Right atrium auricular region (tissue), 2 donors: ENCODE measurements at regions not wholly inside any gene's neighbourhood (a gene's known extent, or its start where the extent isn't known, plus 50 kb on each side); places are given as distances from the start of the nearest gene placed in this dataset.

Source experiments
- DNase-seq: peaks from one replicate; pipeline ENCODE4 v3.0.0-alpha.2; 2019; ENCODE audit warnings: low spot score
- H3K27ac ChIP-seq, 2 donors: fragments of 200-600 bp; sonication (generic); 1 replicate in 1 of 2; 2 replicates in 1 of 2; pipeline ENCODE4 v1.5.1; 2016 to 2019
- H3K27me3 ChIP-seq, 2 donors: fragments of 200-600 bp; sonication (generic); one replicate each; pipeline versions ENCODE4 v1.5.1 to v1.6.0; 2017 to 2019
- H3K36me3 ChIP-seq: fragments of 200-600 bp; sonication (generic); one replicate; pipeline ENCODE4 v1.5.1; 2016
- H3K4me1 ChIP-seq, 2 donors: fragments of 200-600 bp; sonication (generic); one replicate each; pipeline versions ENCODE4 v1.5.1 to v1.6.0; 2017 to 2019
- H3K4me3 ChIP-seq, 2 donors: fragments of 200-600 bp; sonication (generic); 1 replicate in 1 of 2; 2 replicates in 1 of 2; pipeline ENCODE4 v1.5.1; 2017 to 2019; ENCODE audit warnings: mild to moderate bottlenecking in 1 of 2, moderate library complexity in 1 of 2
- H3K9me3 ChIP-seq, 2 donors: fragments of 200-600 bp; sonication (generic); one replicate each; pipeline ENCODE4 v1.5.1; 2019
- CTCF ChIP-seq, 2 donors: fragments of 200-600 bp; sonication (generic); IDR thresholded peaks; one replicate each; pipeline ENCODE4 v1.5.1; 2019; ENCODE audit warnings: antibody characterized with exemption in 2 of 2

- H3K27me3 ChIP-seq = no peaks in the 10 kb centered on the region
- no peak for DNase-seq
- H3K9me3 ChIP-seq = no peaks in the 10 kb centered on the region
- no peak for TF ChIP-seq CTCF (IDR thresholded peaks at IDR 0.05)
- H3K36me3 ChIP-seq = no peaks in the 10 kb centered on the region
- no peak overlapping the region for H3K4me3 ChIP-seq
- no peak overlapping the region for H3K27ac ChIP-seq
- H3K4me1 ChIP-seq = no peaks in the 10 kb centered on the region
Observed at GRCh38 chr4:101421386-101421785, 74.1 kb upstream of the PPP3CA start.

GRCh38 chr4:101420661-101421060 lies 73.3 kb upstream of the PPP3CA start:
- H3K27ac ChIP-seq = no peak overlapping the region

GRCh38 chr4:101419336-101420135 lies 72.2 kb upstream of the PPP3CA start:
- Histone ChIP-seq H3K4me3 (no peak overlapping the region), H3K27ac (no peak overlapping the region), H3K4me1 (no peaks in the 10 kb centered on the region), H3K27me3 (no peaks in the 10 kb centered on the region), H3K36me3 (no peaks in the 10 kb centered on the region), H3K9me3 (no peaks in the 10 kb centered on the region)
- no peak for DNase-seq
- TF ChIP-seq CTCF (IDR thresholded peaks at IDR 0.05) = no peak

More at GRCh38 chr4:101420661-101421060, 73.3 kb upstream of the PPP3CA start:
- Histone ChIP-seq H3K4me3 (no peak overlapping the region), H3K4me1 (no peaks in the 10 kb centered on the region), H3K9me3 (no peaks in the 10 kb centered on the region), H3K36me3 (no peaks in the 10 kb centered on the region), H3K27me3 (no peaks in the 10 kb centered on the region)
- no peak for DNase-seq
- TF ChIP-seq CTCF (IDR thresholded peaks at IDR 0.05) = no peak

GRCh38 chr4:101418466-101418865 lies 71.1 kb upstream of the PPP3CA start:
- H3K27me3 ChIP-seq = no peaks in the 10 kb centered on the region
- TF ChIP-seq CTCF (IDR thresholded peaks at IDR 0.05) = no peak

GRCh38 chr4:101418055-101418454 lies 70.7 kb upstream of the PPP3CA start:
- H3K4me3 ChIP-seq = no peak overlapping the region
- no peaks in the 10 kb centered on the region for H3K4me1 ChIP-seq
- H3K27ac ChIP-seq = no peak overlapping the region
- no peak for DNase-seq
- no peaks in the 10 kb centered on the region for H3K36me3 ChIP-seq
- no peaks in the 10 kb centered on the region for H3K9me3 ChIP-seq
- no peak for TF ChIP-seq CTCF (IDR thresholded peaks at IDR 0.05)
- no peaks in the 10 kb centered on the region for H3K27me3 ChIP-seq

More at GRCh38 chr4:101418466-101418865, 71.1 kb upstream of the PPP3CA start:
- H3K4me1 ChIP-seq = no peaks in the 10 kb centered on the region
- H3K36me3 ChIP-seq = no peaks in the 10 kb centered on the region
- no peaks in the 10 kb centered on the region for H3K9me3 ChIP-seq
- H3K27ac ChIP-seq = no peak overlapping the region
- no peak for DNase-seq
- H3K4me3 ChIP-seq = no peak overlapping the region

- Histone ChIP-seq H3K9me3 (no peaks in the 10 kb centered on the region), H3K27me3 (no peaks in the 10 kb centered on the region), H3K27ac (no peak overlapping the region), H3K4me1 (no peaks in the 10 kb centered on the region), H3K36me3 (no peaks in the 10 kb centered on the region), H3K4me3 (no peak overlapping the region)
- no peak for TF ChIP-seq CTCF (IDR thresholded peaks at IDR 0.05)
- no peak for DNase-seq
Observed at GRCh38 chr4:101417046-101417445, 69.7 kb upstream of the PPP3CA start.
